COLO668 (cell line): ENCODE measurements at regions not wholly inside any gene's neighbourhood (a gene's known extent, or its start where the extent isn't known, plus 50 kb on each side); places are given as distances from the start of the nearest gene placed in this dataset.

ENCODE experiments used
- DNase-seq: peaks from one replicate; lab custom pipeline; 2025; ENCODE audit not compliant: unreplicated experiment; lab: John Stamatoyannopoulos, UW

DNA sequence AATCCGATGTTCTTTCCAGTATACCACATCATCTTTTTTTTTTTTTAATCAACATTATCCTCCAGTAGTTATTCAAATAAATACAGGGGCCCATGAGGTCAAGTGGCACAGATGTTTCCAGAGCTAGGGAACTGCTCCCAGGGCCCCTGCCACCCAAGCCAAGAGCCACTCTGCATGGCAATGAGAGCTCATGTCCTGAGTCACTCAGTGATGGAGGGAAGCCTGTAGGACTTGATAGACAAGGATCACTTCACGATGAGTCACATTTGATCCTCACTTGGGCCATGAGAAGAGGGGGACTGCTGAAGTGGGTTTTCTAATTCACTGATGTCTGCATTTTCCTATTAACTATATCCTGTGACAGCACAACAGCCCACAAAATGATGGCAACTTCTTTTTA lies 127.0 kb upstream of the PKDCC start:
- no peak for DNase-seq

DNA sequence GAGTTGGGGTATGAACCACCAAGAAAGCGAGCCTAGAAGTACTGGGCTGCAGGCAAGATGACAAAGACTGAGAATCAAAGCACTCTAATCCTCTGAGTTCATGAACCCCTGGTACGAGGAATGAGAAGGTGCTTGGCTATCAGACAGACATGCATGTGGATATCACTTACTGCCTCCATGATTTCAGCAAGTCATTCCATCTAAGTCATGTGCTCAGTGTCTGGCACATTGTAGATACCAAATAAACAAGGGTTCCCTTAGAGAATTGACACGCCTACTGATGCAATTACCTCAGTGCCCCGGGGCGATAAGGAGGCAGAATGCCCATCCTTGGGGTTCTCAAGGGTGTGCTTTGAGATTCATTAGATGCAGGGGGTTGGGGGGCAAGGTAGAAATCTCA lies 125.6 kb upstream of the PKDCC start:
- no peak for DNase-seq

DNA sequence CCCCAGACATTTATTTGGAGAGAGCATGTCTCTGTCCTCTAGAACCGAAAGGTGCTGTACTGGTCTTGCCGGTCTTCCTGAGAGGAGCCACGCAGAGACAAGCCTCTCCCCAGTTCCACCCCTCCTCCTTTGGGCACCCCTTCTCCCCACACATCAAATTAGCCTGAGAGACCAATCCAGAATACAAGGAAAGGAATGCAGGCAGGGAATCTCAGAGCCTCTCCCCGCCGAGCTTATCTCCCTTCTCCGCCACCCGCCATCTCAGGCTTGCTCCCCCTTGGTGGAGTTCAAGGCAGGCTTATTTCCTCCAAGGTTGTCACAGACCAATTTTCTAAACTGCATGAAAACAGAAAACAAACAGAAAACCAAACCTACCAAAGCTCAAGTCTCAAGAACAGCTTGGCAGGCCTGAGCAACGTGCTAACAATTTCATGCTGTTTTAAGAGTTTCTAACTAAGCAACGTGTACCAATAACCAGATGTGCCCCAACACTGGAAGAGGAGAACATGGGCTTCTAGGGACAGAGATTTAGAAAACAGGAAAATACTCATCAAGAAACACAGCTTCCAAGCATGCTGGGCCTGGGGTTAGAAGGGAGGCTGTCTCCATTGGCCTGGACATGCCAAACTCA lies 124.5 kb upstream of the PKDCC start:
- DNase-seq = no peak

DNA sequence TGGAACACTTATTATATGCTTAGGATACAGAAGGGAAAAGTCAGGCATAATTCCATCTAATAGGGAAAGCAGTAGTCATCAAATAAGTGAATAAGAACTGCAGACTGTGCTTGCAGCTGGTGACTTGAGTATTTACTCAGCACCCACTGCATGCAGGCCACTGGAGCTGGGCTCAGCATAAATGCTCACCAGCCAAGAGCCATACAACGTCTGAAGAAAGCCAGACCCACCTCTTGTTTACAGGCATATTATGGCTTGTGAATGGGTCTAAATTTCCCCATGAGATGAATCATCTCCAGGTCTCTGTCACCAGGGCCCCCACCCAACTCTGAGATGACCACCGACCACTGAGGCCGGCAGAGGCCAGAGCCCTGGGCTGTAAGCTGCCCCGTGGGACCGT lies 123.8 kb upstream of the PKDCC start:
- no peak for DNase-seq

DNA sequence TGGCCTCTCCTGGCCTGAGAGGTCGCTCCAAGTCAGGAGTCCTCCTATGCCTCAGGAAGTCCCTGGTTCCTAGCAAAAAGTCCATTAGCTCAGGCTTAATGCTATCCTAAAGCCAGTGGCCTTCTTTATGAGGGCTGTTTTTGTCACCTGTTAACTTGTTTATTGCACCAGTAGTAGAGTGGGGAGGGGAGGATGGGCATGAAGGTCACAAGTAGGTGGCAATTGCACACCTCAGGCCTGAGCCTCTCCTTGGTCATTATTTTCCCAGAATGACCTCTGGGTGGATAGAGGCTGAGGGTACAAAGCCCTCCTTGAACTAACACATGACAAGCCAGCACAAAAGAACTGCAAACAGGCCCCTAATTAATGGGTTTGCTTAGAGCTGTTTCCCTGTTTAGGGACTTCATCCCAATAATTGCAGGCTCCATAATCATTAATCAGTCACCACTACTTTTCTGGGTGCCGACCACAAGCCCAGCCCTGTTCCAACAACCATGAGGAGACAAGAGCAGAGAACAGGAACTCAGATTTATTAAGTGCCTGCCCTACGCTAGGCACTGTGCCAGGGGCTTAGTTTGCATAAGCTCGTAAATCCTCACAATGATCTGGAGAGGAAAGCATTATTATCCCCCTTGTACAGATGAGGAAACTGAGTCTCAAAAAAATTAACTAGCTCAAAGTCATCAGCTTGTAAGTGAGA lies 123.0 kb upstream of the PKDCC start:
- DNase-seq = no peak

DNA sequence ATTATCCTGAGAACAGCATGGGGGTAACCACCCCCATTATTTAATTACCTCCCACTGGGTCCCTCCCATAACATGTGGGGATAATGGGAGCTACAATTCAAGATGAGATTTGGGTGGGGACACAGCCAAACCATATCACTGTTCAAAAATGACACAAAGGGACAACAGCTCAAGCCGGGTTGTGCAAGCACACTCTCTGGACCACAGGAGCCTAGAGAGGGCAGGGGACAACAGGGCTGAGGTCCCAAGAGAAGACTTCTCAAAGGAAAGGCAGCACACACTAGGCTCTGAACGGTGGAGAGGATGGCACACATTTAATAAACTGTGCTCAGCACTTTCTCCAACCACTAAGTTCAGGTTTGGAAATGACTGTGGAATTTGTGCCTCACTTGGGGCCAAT lies 122.1 kb upstream of the PKDCC start:
- no peak for DNase-seq

DNA sequence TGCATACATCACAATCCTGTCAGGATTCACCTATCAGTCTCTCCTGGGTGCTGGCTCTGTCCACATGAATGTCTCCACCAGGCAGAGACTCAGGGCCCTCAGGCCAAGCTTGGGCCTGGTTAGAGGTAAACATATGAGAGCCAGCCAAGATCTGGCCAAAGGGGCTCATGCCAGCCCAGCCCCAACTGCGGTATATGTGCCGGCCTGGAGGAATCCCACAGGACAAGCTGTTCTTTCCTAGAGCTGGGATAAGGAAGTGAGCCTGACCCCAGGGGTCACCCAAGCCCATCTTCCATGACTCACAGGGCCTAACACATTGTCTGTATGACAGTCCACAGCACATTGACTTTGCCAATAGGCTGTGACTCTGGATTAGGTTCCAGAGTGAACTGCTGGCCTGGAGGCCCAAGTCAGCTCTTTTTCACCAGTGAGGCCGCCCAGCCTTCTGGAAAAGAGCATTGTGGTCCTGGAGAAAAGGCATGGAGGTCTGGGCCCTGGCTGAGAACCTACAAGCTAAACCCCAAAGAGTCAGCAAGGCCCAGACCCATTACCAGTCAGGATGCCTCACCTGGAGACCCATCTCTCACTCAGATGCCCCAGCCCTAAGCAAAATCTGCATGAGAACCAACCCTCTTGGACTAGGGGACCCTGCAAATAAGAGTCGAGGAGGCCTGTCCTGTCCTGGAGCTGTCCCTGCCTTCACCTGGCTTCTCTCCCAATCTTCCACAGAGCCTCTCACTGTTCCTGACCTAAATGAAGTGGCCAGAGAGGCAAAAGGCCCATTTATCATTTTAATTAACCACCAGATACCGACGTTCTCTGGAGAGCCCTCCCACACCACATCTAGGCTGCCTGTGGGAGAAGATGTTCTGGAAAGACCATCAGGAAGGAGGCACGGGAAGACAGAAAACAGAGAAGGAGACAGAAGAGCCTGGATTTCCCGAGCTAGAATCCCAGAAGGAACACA lies 120.9 kb upstream of the PKDCC start:
- DNase-seq = no peak

DNA sequence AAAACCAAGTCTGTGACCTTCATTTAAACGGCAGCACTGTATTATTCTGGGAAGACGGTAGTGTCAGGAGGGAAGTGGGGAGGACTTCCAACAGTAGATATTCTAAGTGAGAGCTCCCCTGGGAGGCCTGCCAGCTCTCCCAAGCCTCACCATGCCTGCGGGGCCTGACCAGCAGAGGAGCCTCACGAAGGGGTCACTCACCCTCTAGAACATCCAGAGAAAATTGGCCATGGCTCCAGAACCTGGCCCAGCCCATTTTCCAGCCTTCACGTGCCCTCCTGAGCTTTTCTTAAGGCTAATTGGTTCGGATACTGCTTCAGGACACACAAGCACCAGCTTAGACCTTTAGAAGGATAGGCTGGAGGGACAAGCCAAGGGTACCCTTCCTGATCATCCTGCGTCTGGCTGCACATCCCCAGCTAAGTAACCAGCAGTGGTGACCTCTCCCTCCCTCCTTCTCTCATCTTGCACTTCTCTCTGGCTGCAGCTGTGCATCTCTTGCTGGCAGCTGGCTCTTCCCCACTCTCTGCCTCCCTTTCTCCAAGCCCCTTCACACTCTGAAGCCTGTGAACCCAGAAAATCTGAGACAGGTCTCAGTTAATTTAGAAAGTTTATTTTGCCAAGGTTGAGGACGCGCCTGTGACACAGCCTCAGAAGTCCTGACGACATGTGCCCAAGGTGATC lies 120.1 kb upstream of the PKDCC start:
- DNase-seq = no peak

DNA sequence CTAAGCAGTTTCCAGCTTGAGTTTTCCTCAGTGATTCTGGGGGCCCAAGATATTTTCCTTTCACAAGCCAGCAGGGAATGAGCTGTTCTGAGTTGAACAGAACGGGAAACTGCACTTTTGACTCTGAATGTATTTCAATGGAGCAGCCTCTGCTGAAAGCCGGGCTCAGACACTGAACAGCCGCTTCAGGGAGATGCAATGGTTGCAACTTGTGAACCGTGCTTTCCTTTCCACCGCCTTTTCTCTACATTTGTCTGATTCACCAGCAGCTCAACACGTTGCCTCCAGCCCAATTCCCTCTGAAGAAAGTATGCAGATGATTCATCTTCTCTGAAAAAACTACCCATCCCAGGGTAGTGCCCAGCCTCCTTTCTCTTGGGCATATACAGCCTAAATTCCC lies 119.3 kb upstream of the PKDCC start:
- DNase-seq = no peak

DNA sequence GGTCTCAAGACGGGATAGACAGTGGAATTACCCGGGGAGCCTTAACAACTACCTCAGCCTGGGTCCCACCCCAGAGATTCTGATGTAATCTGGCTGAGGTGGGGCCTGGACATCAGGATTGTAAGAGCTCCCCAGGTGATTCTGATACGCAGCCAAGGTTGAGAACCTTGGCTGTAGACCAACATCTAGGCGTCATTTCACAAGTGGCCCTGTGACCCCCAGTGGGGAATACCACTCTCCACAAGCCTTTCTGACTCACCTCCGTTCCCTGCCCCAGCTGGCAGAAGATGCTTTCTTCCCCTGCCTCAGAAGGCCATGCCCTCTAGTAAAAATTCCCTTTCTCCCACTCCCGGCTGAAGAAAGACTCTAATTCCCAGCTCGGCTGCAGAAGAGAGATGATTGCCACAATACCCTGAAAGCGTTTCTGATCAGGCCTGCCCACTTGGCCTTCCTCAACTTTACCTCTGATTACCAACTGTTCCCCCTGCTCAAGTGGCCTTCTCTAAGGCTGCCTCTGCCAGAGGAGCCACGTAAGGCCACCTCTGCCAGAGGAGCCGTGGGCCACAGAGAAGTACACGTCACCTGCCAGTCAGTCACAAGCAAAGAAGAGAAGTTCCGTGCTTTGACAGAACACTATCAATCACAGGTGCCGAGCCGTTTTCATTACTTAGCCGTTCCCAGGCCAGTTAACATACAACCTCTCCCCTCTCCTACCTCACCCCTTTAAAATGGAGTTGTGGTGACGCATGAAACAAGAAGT lies 116.8 kb upstream of the PKDCC start:
- DNase-seq = no peak

DNA sequence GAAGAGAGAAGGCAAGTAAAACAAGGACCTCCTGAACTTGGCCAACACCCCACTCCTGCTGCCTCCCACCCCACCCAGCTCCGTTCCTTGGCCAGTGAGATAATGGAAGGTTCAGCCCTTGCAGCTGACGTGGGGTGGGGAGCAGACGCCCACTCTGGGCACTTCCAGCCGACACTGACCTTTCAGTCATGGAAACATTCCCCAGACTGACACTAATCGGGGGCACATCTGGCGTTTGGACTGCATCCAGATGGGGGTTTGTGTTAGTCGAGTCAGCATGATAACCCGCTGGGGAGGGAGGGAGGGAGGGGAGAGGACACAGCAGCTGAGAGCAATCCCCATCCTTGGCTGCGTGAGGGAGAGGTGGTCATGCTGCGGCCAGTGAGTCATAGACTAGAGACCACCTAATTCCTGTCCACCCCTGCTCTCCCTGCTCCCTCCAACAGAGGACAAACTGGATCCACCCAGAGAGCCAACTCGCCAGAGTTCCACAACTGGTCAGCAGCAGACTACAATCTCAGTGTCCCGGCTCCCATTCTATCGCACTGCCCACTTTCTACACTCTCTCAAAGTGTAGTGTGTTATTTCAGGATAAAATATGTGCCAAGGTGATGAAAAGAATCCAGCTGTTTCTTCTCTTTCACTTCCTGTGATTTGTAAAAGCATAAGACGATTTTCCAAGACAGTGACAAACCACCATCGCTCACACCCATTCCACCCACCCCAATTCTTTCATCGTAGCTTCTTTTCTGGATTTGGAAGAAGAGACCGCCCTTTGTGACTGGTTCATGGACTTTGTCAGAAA lies 115.4 kb upstream of the PKDCC start:
- no peak for DNase-seq

DNA sequence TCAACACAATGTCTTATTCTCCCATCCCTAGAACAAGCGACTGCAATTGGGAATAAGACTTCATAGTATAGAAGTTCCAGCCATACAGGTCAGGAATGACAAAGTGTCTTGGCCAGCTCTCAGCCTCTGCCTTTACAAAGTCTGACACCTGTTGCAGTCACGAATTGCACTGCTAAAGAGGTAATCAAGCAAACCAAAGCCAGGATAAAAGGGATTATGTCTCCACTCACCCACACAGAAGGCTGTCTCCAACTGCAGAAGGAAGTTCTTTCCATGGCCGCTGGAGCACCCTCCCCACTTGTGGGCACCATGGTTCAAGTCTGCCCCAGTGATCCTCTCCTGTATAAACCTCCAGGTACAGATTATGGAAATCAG lies 114.8 kb upstream of the PKDCC start:
- DNase-seq = no peak

DNA sequence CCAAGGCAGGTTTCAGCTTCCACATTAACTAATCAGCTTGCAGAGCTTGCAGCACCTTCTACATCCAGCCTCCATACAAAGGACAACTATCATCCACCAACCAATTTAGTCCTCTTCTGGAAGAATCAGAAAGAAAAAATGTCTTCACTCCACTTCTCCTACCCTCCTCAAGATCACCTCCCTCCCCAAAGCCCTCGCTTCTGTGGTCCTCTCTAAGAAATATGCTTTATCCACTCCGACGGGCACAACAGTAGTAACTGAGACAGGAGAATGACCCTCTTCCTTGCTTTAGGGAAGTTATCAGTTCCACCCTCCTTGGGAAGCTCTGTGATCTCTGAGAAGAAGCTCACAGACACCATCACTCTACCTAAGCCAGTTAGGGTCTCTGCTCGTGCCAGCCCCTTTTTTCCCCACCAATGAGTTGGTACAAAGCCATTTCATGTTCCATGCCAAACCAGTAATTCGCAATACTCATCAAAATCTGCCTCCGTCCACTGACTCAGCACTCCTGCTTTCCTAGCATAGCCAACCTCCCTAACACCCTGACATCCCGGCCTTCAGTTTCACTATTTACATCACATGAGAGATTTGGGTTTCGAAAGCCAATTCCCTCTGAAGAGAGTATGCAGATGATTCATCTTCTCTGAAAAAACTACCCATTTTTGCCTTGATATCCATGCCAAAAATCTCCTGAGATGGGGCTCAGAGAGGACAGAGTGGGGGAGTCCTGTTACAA lies 114.1 kb upstream of the PKDCC start:
- no peak for DNase-seq

DNA sequence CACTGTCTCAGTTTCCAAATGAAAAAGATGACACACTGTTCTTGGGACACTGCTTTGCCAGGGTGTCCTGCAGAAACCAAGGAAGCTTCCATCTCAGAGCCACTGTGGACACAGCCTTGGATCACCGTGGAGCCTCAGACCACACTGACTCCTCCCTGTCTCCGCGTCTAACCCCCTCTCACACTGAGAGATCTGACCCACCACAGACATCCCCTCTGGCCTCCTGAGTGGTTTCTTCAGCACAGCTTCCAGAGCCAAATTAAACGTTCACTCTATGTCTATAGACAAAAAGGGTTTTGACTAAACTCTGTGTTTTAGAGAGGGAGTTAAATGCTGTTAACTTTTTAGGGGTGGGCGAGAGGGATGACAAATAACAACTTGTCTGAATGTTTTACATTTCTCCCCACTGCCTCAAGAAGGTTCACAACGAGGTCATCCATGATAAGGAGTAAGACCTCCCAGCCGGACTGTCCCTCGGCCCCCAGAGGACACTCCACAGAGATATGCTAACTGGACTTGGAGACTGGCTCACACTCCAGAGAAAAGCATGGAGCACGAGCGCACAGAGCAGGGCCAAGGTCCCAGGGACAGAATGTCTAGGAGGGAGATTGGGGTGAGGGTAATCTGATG lies 113.4 kb upstream of the PKDCC start:
- DNase-seq = no peak

DNA sequence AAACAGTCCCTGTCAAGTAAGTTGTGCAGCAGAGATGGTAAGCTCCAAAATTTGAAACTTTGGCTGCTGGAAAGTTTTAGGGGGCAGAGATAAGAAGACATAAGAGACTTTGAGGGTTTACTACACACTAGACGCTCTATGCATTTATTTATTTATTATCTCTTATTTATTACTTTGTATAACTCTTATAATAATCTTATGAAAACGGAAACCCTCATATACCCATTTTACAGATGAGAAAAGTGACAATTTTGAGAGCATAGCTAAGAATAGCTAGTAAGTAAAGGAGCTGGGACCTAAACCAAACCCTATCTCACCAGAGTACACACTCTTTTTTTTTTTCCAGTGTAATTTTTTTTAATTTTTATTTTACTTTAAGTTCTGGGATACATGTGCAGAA lies 112.8 kb upstream of the PKDCC start:
- DNase-seq = no peak

DNA sequence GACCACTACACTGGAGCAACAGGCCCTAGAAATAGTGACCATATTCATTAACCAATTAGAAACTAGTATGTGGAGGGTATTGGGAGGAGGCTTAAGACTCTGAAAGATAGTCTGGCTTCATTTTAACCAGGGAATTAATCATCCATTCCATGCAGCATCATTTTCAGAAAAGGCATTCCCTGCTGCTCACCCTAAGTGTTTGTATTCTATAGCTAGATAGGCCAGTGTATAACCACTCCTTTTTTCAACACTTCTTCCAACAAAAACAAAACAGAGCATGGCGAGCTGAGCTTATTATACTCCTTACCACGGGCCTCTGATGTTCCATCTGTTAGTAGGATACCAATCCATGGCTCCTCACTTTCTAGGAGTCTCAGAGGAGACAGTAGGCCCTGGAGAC lies 112.0 kb upstream of the PKDCC start:
- DNase-seq = no peak

DNA sequence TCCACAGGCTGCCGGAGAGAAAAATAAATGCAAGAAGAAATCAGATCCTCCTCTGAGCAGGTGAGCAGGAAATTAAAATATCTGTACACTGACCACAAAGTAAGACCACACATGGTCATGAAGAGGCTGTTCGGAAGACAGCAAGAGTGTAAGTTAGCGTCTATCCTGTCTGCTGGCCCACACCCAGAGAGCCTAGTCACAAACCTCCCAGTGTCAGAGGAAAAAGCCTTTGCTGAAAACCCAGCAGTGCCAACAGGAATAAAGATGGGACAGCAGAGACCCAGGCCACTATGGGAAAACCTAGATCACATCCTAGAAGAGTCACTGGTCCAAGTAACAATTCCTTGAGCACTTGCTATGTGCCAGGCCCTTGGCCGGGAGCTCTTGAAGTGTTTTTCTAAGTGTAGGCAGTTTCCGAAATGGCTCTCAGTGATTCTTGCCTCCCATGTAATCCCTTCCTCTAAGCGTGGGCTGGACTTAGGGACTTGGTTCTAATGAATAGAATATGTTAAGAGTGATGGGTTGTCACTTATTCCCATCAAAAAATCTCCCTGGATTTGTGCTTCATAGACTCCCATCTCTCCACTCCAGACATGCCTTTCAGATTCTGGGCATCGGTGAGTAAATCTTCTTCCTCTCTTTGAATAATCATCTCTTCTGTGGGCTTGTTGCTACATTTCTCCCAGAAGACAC lies 110.9 kb upstream of the PKDCC start:
- DNase-seq = no peak

DNA sequence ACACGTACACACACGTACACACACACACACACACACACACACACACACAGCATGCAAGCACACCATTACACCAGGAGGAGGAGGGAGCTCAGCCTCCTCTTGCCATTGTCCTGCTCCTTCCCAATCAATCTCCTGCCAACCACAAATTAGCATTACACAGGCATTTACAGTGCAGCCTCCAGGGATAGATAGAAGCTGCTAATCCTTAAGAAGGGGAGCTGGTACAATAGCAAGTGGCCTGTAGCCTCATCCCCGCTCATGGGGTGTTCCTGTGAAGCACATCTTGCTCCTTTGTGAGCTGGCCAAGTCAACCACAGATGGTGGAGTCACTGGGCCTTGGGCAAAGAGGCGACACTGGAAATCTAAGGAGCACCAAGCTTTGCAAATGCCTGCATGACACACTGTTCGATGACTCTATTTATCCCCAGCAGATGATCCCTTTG lies 110.3 kb upstream of the PKDCC start:
- no peak for DNase-seq
